ENCODE measurements at regions not wholly inside any gene's neighbourhood (a gene's known extent, or its start where the extent isn't known, plus 50 kb on each side); places are given as distances from the start of the nearest gene placed in this dataset.

GRCh38 chr9:100639854-100640253 lies 62.0 kb downstream of the CAVIN4 start:
- H3K4me1 ChIP-seq (ENCODE audit: control insufficient read depth, insufficient read depth, low read length) = no peaks in the 10 kb centered on the region
- CTCF ChIA-PET = no interaction called here
- TF ChIP-seq SIN3A (IDR thresholded peaks at IDR 0.05; ENCODE audit: borderline replicate concordance, insufficient read depth, low read depth, low read length) = no peak
- TF ChIP-seq, protein P1, sequence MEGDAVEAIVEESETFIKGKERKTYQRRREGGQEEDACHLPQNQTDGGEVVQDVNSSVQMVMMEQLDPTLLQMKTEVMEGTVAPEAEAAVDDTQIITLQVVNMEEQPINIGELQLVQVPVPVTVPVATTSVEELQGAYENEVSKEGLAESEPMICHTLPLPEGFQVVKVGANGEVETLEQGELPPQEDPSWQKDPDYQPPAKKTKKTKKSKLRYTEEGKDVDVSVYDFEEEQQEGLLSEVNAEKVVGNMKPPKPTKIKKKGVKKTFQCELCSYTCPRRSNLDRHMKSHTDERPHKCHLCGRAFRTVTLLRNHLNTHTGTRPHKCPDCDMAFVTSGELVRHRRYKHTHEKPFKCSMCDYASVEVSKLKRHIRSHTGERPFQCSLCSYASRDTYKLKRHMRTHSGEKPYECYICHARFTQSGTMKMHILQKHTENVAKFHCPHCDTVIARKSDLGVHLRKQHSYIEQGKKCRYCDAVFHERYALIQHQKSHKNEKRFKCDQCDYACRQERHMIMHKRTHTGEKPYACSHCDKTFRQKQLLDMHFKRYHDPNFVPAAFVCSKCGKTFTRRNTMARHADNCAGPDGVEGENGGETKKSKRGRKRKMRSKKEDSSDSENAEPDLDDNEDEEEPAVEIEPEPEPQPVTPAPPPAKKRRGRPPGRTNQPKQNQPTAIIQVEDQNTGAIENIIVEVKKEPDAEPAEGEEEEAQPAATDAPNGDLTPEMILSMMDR (IDR thresholded peaks at IDR 0.05) = no peak
- TF ChIP-seq TCF7L2 (IDR thresholded peaks at IDR 0.05; ENCODE audit: low read depth, low read length) = no peak
- TF ChIP-seq, protein P2, sequence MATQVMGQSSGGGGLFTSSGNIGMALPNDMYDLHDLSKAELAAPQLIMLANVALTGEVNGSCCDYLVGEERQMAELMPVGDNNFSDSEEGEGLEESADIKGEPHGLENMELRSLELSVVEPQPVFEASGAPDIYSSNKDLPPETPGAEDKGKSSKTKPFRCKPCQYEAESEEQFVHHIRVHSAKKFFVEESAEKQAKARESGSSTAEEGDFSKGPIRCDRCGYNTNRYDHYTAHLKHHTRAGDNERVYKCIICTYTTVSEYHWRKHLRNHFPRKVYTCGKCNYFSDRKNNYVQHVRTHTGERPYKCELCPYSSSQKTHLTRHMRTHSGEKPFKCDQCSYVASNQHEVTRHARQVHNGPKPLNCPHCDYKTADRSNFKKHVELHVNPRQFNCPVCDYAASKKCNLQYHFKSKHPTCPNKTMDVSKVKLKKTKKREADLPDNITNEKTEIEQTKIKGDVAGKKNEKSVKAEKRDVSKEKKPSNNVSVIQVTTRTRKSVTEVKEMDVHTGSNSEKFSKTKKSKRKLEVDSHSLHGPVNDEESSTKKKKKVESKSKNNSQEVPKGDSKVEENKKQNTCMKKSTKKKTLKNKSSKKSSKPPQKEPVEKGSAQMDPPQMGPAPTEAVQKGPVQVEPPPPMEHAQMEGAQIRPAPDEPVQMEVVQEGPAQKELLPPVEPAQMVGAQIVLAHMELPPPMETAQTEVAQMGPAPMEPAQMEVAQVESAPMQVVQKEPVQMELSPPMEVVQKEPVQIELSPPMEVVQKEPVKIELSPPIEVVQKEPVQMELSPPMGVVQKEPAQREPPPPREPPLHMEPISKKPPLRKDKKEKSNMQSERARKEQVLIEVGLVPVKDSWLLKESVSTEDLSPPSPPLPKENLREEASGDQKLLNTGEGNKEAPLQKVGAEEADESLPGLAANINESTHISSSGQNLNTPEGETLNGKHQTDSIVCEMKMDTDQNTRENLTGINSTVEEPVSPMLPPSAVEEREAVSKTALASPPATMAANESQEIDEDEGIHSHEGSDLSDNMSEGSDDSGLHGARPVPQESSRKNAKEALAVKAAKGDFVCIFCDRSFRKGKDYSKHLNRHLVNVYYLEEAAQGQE (IDR thresholded peaks at IDR 0.05; ENCODE audit: insufficient read depth in 1 of 2, low read depth in 2 of 2, low read length in 1 of 2) = no peak
- TF ChIP-seq POLR2AphosphoS5 (IDR thresholded peaks at IDR 0.05; ENCODE audit: low read depth, low read length) = no peak
- intact Hi-C loops (cut with micrococcal nuclease; ENCODE audit: unreplicated experiment) = no loop called here
- in situ Hi-C loops (cut with HindIII; ENCODE audit: low pct_unique_long_range_greater_than_20kb, low sequenced_read_pairs) = no loop called here
- DNase-seq (ENCODE audit: low read depth, low spot score) (no peak), ATAC-seq (no peak)
- BruUV-seq (replicated peaks) = no TSS peak
- H3K27ac ChIP-seq (ENCODE audit: low read length) = no peak overlapping the region
- no peaks in the 10 kb centered on the region for H3K36me3 ChIP-seq (ENCODE audit: control insufficient read depth, insufficient read depth, low read length)
- no peak overlapping the region for H3K4me3 ChIP-seq (ENCODE audit: low read depth in 2 of 2, low read length in 2 of 2)
- no peaks in the 10 kb centered on the region for H3K9me3 ChIP-seq (ENCODE audit: control insufficient read depth, insufficient read depth, low read depth, low read length)
- H3K27me3 ChIP-seq (ENCODE audit: control insufficient read depth, insufficient read depth, low read length) = no peaks in the 10 kb centered on the region
- POLR2A ChIA-PET = no interaction called here

- ChIA-PET CTCF (no interaction called here), POLR2A (no interaction called here)
- BruUV-seq (replicated peaks) = no TSS peak
- TF ChIP-seq SIN3A (IDR thresholded peaks at IDR 0.05; ENCODE audit: borderline replicate concordance, insufficient read depth, low read depth, low read length) (no peak), TCF7L2 (IDR thresholded peaks at IDR 0.05; ENCODE audit: low read depth, low read length) (no peak), POLR2AphosphoS5 (IDR thresholded peaks at IDR 0.05; ENCODE audit: low read depth, low read length) (no peak)
- TF ChIP-seq, protein P2 (IDR thresholded peaks at IDR 0.05; ENCODE audit: insufficient read depth in 1 of 2, low read depth in 2 of 2, low read length in 1 of 2) = no peak
- TF ChIP-seq, protein P1 (IDR thresholded peaks at IDR 0.05) = no peak
- Histone ChIP-seq H3K4me3 (ENCODE audit: low read depth in 2 of 2, low read length in 2 of 2) (no peak overlapping the region), H3K27ac (ENCODE audit: low read length) (no peak overlapping the region), H3K27me3 (ENCODE audit: control insufficient read depth, insufficient read depth, low read length) (no peaks in the 10 kb centered on the region), H3K36me3 (ENCODE audit: control insufficient read depth, insufficient read depth, low read length) (no peaks in the 10 kb centered on the region), H3K4me1 (ENCODE audit: control insufficient read depth, insufficient read depth, low read length) (no peaks in the 10 kb centered on the region), H3K9me3 (ENCODE audit: control insufficient read depth, insufficient read depth, low read depth, low read length) (no peaks in the 10 kb centered on the region)
- no peak for ATAC-seq
- in situ Hi-C loops (cut with HindIII; ENCODE audit: low pct_unique_long_range_greater_than_20kb, low sequenced_read_pairs) = no loop called here
- no peak for DNase-seq (ENCODE audit: low read depth, low spot score)
- intact Hi-C loops (cut with micrococcal nuclease; ENCODE audit: unreplicated experiment) = no loop called here
Measured at GRCh38 chr9:100640447-100641050, 62.7 kb downstream of the CAVIN4 start.

Data from Panc1 (cell line).